Hematopoietic multipotent progenitor cell treated with erythropoietin and hydrocortisone succinate and interleukin-3 and kit ligand, for 4 days (in vitro differentiated cells): ENCODE measurements at regions not wholly inside any gene's neighbourhood (a gene's known extent, or its start where the extent isn't known, plus 50 kb on each side); places are given as distances from the start of the nearest gene placed in this dataset.
"Not testable (repeated sequence)": the region's sequence is repeated elsewhere in the genome, so short reads cannot be mapped to it uniquely, and the experiment has no call there.

Source experiments
- DNase-seq: peaks from one replicate; pipeline ENCODE4 v3.0.0-alpha.2; 2015

- no peak for DNase-seq
Observed at GRCh38 chr12:46948936-46949545, 123.2 kb upstream of the SLC38A4 start.

GRCh38 chr12:46950094-46950493, 124.3 kb upstream of the SLC38A4 start:
- no peak for DNase-seq

GRCh38 chr12:46952880-46953483, 126.4 kb upstream of the PCED1B start:
- no peak for DNase-seq

- DNase-seq: no peak
Observed at GRCh38 chr12:46956451-46957035, 122.9 kb upstream of the PCED1B start.

- no peak for DNase-seq
Observed at GRCh38 chr12:46958053-46958452, 121.4 kb upstream of the PCED1B start.

GRCh38 chr12:46958599-46959290, 120.7 kb upstream of the PCED1B start:
- DNase-seq: no peak

- no peak for DNase-seq
Observed at GRCh38 chr12:46959502-46959901, 119.9 kb upstream of the PCED1B start.

GRCh38 chr12:46960681-46961080, 118.7 kb upstream of the PCED1B start:
- DNase-seq: no peak

GRCh38 chr12:46963191-46963590, 116.2 kb upstream of the PCED1B start:
- no peak for DNase-seq

GRCh38 chr12:46963977-46964971, 115.1 kb upstream of the PCED1B start:
- no peak for DNase-seq

- no peak for DNase-seq
Observed at GRCh38 chr12:46965137-46965536, 114.3 kb upstream of the PCED1B start.

- no peak for DNase-seq
Observed at GRCh38 chr12:46965880-46966279, 113.5 kb upstream of the PCED1B start.

GRCh38 chr12:46970636-46971035, 108.8 kb upstream of the PCED1B start:
- DNase-seq: no peak

GRCh38 chr12:46973937-46974336, 105.5 kb upstream of the PCED1B start:
- not testable (repeated sequence) for DNase-seq

- DNase-seq: no peak
Observed at GRCh38 chr12:46977871-46978375, 101.5 kb upstream of the PCED1B start.

- no peak for DNase-seq
Observed at GRCh38 chr12:46981622-46982021, 97.8 kb upstream of the PCED1B start.

GRCh38 chr12:46982629-46983392, 96.6 kb upstream of the PCED1B start:
- no peak for DNase-seq

- DNase-seq: no peak
Observed at GRCh38 chr12:46983393-46983793, 96.0 kb upstream of the PCED1B start.

- peak; percentile 67 for DNase-seq
Observed at GRCh38 chr12:46983959-46984841, 95.2 kb upstream of the PCED1B start.

GRCh38 chr12:46985816-46986215, 93.6 kb upstream of the PCED1B start:
- no peak for DNase-seq

GRCh38 chr12:46988122-46988521, 91.3 kb upstream of the PCED1B start:
- DNase-seq: not testable (repeated sequence)
